ENCODE measurements at regions not wholly inside any gene's neighbourhood (a gene's known extent, or its start where the extent isn't known, plus 50 kb on each side); places are given as distances from the start of the nearest gene placed in this dataset.

DNA sequence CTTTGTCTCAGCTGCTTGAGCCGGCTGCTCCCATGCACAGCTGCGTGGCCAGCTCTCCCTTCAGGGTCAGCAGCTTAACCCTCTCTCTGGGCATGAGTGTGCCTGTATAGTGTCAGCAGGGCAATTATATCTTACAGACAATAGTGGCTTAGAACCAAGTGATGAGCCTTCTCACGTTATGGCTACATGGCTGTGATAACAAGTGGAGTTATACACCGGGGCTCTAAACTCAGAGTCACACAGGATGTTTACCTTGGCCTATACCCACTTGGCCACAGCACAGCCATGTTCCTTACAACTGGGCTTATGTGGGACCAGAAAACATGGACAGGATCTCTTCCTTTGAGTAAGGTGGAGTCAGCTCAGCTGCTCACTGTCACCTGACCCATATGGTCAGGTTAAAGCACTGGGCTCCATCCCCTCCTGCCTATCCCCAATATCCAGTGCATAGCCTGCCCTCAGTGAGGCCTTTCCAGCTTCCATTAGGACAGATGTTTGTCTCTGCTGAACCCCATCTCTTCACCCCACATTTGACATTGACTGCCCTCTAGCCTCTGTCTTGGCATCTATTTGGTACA lies 294.2 kb upstream of the NCKAP5 start:
- TF ChIP-seq, protein P1, sequence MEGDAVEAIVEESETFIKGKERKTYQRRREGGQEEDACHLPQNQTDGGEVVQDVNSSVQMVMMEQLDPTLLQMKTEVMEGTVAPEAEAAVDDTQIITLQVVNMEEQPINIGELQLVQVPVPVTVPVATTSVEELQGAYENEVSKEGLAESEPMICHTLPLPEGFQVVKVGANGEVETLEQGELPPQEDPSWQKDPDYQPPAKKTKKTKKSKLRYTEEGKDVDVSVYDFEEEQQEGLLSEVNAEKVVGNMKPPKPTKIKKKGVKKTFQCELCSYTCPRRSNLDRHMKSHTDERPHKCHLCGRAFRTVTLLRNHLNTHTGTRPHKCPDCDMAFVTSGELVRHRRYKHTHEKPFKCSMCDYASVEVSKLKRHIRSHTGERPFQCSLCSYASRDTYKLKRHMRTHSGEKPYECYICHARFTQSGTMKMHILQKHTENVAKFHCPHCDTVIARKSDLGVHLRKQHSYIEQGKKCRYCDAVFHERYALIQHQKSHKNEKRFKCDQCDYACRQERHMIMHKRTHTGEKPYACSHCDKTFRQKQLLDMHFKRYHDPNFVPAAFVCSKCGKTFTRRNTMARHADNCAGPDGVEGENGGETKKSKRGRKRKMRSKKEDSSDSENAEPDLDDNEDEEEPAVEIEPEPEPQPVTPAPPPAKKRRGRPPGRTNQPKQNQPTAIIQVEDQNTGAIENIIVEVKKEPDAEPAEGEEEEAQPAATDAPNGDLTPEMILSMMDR (IDR thresholded peaks at IDR 0.05): no peak

DNA sequence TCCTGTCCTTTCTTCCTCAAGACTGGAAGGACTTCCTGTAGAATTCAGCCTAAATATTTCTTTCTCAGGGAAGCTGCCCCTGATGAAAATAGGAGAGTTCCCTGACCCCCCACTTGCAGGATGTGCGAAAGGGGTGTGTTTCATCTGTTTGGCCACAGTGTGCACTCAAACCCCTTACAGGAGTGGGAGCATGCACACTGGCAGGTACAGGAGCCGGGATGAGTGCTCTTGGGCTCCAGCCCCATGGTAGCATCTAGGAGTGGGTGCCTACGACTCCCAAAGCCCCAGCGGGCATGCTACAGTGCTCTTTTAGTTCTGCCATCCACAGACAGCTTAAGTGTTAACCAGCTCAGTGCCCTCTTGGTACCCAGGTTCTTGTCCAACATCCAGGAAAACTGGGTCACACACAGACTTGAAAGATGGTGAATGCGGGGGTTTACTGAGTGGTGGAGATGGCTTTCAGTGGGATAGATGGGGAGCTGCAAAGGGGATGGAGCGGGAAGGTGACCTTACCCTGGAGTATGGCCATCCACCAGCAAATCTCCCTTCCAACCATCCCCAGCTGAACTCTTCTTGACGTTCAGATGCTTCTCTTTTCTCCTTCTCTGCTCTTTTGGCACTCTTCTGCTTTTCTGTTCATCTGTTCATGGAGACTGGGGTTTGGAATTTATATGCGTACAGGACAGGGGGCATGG lies 295.0 kb upstream of the NCKAP5 start:
- TF ChIP-seq, protein P1 (IDR thresholded peaks at IDR 0.05): no peak

DNA sequence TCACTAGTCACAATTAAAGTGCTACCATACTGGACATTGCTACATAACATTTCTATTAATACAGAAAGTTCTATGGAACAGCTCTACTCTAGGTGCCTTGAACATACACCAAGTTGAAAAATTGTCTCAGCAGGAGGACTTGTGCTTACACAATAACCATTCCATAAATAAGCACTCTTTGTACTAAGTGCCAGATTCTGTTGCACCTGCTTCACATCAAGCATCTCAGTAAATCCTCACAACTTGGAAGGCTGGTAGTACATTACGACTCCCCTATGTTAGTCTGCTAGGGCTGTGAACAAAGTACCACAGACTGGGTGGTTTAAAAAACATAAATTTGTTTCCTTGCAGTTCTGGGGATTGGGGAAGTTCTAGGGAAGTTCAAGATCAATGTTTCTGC lies 296.9 kb upstream of the NCKAP5 start:
- TF ChIP-seq, protein P1 (IDR thresholded peaks at IDR 0.05): no peak

DNA sequence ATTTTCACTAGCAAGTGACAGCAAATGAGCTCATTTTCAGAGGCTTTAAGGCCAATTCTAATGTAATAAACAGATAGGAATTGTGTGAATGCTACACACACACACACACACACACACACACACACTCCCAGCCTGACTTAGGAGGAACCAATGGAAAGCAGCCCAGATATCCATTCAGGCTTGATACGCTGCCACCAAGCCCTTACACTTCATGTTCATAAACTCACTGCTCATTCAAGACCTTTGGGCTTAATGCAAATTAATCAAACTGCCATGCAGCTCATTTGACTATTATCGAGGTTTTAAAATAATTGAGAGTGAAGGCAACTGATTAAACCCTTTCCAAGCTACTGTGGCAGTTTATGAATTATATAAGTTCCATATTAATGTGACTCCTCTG lies 298.9 kb upstream of the NCKAP5 start:
- TF ChIP-seq, protein P1 (IDR thresholded peaks at IDR 0.05): no peak

DNA sequence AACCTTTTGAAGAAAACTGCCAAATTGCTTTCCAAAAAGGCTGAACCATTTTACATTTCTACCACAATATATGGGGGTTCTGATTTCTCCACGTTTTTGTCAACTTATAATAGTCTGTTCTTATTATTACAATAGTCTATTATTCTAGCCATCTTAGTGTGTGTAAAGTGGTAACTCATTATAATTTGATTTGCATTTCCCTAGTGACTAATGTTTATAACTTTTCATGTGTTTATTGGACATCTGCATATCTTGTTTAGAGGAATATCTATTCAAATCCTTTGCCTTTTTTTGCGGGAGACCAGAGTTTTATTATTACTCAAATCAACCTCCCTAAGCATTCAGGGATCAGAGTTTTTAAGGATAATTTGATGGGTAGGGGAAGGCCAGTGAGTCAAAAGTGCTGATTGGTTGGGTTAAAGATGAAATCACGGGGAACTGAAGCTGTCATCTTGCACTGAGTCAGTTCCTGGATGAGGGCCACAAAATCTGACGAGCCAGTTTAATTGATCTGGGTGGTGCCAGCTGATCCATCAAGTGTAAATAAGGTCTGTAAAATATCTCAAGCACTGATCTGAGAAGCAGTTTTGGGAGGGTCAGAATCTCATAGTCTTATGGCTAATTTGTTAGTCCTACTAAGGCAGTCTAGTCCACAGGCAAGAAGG lies 303.4 kb upstream of the NCKAP5 start:
- TF ChIP-seq, protein P1 (IDR thresholded peaks at IDR 0.05): no peak

DNA sequence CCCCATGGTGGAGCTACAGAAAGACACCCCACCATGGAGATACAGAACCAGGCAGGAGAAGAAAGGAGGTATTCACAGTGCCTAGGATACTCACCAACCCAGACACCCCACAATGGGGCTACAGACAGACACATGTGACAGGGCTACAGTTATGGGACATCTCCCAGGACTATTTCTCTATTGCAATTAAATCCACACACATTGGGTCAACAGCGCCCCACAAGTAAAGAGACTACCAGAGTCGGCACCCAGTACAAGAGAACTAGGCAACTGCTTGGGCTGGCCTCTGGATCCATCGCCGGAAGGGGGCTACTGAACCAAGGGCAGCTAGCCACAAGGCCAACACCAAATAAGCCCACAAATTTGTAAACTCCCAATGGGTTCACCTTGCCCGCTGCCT lies 310.1 kb upstream of the NCKAP5 start:
- TF ChIP-seq, protein P1 (IDR thresholded peaks at IDR 0.05): no peak

DNA sequence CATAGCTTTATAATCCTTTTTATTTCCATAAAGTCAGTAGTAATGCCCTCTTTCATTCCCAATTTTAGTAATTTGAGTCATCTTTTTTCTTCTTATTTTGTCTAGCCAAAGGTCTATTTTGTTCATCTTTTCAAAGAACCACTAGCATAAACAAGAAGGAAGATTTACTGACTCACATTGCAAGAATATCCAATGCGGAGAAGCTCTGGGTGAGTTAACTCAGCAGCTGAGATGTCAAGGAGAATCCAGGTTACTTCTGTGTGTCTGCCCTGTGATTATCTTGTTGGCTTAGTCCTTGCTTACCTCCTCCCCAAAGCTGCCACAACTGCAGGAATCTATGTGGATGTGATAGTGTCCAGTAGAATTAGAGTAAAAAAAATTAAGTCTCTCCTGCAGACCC lies 311.4 kb upstream of the NCKAP5 start:
- TF ChIP-seq, protein P1 (IDR thresholded peaks at IDR 0.05): no peak
